H1 (cell line): ENCODE measurements at regions not wholly inside any gene's neighbourhood (a gene's known extent, or its start where the extent isn't known, plus 50 kb on each side); places are given as distances from the start of the nearest gene placed in this dataset.

ENCODE experiments used
- CTCF ChIA-PET: fragments of 300-600 bp; sonication (Branson Sonifier 250); formaldehyde crosslinking; loops from one replicate; lab custom pipeline; 2021; ENCODE audit not compliant: partially characterized antibody; lab: Charles Lee
- POLR2A ChIA-PET: fragments of 300-600 bp; sonication (Branson Sonifier 250); formaldehyde crosslinking; loops from one replicate; lab custom pipeline; 2021; ENCODE audit warnings: inconsistent platforms; ENCODE audit not compliant: partially characterized antibody; lab: Charles Lee
- DNase-seq, 2 experiments: peaks; one replicate each; pipeline versions ENCODE4 v3.0.0 to v3.0.0-alpha.2; 2010 to 2022; ENCODE audit warnings: low spot score in 2 of 2, low read depth in 1 of 2, mixed read lengths in 1 of 2
- FAIRE-seq: peaks from 2 replicates; lab custom pipeline; 2011; peaks lifted over from hg19 to GRCh38; lab: Jason Lieb, UNC
- H2AFZ ChIP-seq: 2 replicates; pipeline ENCODE4 v1.8.1; 2012; ENCODE audit warnings: low read length, inconsistent platforms
- H2AK5ac ChIP-seq: 2 replicates; pipeline ENCODE4 v1.6.1; 2013; ENCODE audit warnings: low read depth, low read length
- H2BK120ac ChIP-seq: replicated peaks from 2 replicates; pipeline ENCODE3; 2013; ENCODE audit warnings: low read depth, low read length, inconsistent platforms
- H2BK12ac ChIP-seq: 2 replicates; pipeline ENCODE4 v1.6.1; 2013; ENCODE audit warnings: low read depth, low read length
- H2BK15ac ChIP-seq: 2 replicates; pipeline ENCODE4 v1.6.1; 2013; ENCODE audit warnings: low read length
- H2BK20ac ChIP-seq: 2 replicates; pipeline ENCODE4 v1.6.1; 2013; ENCODE audit warnings: low read length
- H2BK5ac ChIP-seq: 2 replicates; pipeline ENCODE4 v1.6.1; 2013; ENCODE audit warnings: low read depth, low read length
- H3K14ac ChIP-seq: 2 replicates; pipeline ENCODE4 v1.6.1; 2013; ENCODE audit warnings: inconsistent platforms; ENCODE audit not compliant: insufficient read length
- H3K18ac ChIP-seq: 2 replicates; pipeline ENCODE4 v1.6.1; 2013; ENCODE audit warnings: low read length; ENCODE audit errors: extremely low read depth
- H3K23ac ChIP-seq: 2 replicates; pipeline ENCODE4 v1.6.1; 2013; ENCODE audit warnings: inconsistent platforms; ENCODE audit not compliant: insufficient read length
- H3K23me2 ChIP-seq: 2 replicates; pipeline ENCODE4 v1.6.1; 2013; ENCODE audit warnings: low read depth, low read length
- H3K27ac ChIP-seq: 2 replicates; pipeline ENCODE4 v1.6.1; 2011; ENCODE audit warnings: low read depth, low read length, inconsistent platforms
- H3K27me3 ChIP-seq, 4 experiments: replicated peaks in 1 of 4; 1 replicate in 1 of 4; 2 replicates in 3 of 4; pipeline versions ENCODE4 v1.6.1 to v1.8.1; 2011 to 2013; ENCODE audit warnings: low read length in 3 of 4, mild to moderate bottlenecking in 3 of 4, inconsistent platforms in 2 of 4, mixed read lengths in 2 of 4, moderate library complexity in 1 of 4; ENCODE audit not compliant: control insufficient read depth in 3 of 4, insufficient read depth in 3 of 4; ENCODE audit errors: extremely low read depth in 1 of 4
- H3K36me3 ChIP-seq, 4 experiments: 2 replicates each; pipeline versions ENCODE4 v1.6.1 to v1.8.1; 2011 to 2013; ENCODE audit warnings: mild to moderate bottlenecking in 4 of 4, low read length in 3 of 4, moderate library complexity in 2 of 4, control low read depth in 1 of 4, inconsistent platforms in 1 of 4; ENCODE audit not compliant: insufficient read depth in 4 of 4, control insufficient read depth in 2 of 4
- H3K4ac ChIP-seq: replicated peaks from 2 replicates; pipeline ENCODE3; 2013; ENCODE audit warnings: low read length, low read depth, mixed read lengths, inconsistent platforms; ENCODE audit not compliant: insufficient read length
- H3K4me1 ChIP-seq, 4 experiments: replicated peaks in 1 of 4; 1 replicate in 1 of 4; 2 replicates in 3 of 4; pipeline versions ENCODE4 v1.6.1 to v1.8.1; 2011 to 2013; ENCODE audit warnings: low read length in 3 of 4, inconsistent platforms in 2 of 4, mixed read lengths in 1 of 4; ENCODE audit not compliant: insufficient read depth in 4 of 4, control insufficient read depth in 3 of 4
- H3K4me2 ChIP-seq, 2 experiments: 2 replicates each; pipeline versions ENCODE4 v1.6.1 to v1.8.1; 2011 to 2013; ENCODE audit warnings: low read depth in 2 of 2, low read length in 2 of 2, control low read depth in 1 of 2, inconsistent platforms in 1 of 2, mild to moderate bottlenecking in 1 of 2; ENCODE audit not compliant: insufficient read depth in 1 of 2
- H3K4me3 ChIP-seq, 4 experiments: fragments of 200-600, 300-600 bp in 1 of 4; sonication (generic), shearing (Covaris generic), sonication (Bioruptor Twin) in 1 of 4; 2 replicates each; pipeline versions ENCODE4 v1.5.1 to v1.8.1; 2011 to 2016; ENCODE audit warnings: low read length in 4 of 4, low read depth in 3 of 4, control low read depth in 2 of 4, inconsistent platforms in 2 of 4, mild to moderate bottlenecking in 2 of 4, mixed read lengths in 1 of 4, moderate library complexity in 1 of 4; ENCODE audit not compliant: insufficient read depth in 2 of 4; ENCODE audit errors: extremely low read depth in 1 of 4
- H3K56ac ChIP-seq: replicated peaks from 2 replicates; pipeline ENCODE3; 2013; ENCODE audit warnings: low read depth, mild to moderate bottlenecking, mixed read lengths, low read length, inconsistent platforms; ENCODE audit not compliant: insufficient read length
- H3K79me1 ChIP-seq: 2 replicates; pipeline ENCODE4 v1.6.1; 2013; ENCODE audit warnings: low read depth, low read length, control low read depth
- H3K79me2 ChIP-seq, 2 experiments: 2 replicates each; pipeline versions ENCODE4 v1.6.1 to v1.8.1; 2012 to 2013; ENCODE audit warnings: low read length in 2 of 2, mild to moderate bottlenecking in 2 of 2, inconsistent platforms in 1 of 2; ENCODE audit not compliant: insufficient read depth in 2 of 2, control insufficient read depth in 1 of 2
- H3K9ac ChIP-seq, 4 experiments: replicated peaks in 1 of 4; 1 replicate in 1 of 4; 2 replicates in 3 of 4; pipeline versions ENCODE4 v1.6.1 to v1.8.1; 2011 to 2013; ENCODE audit warnings: low read depth in 3 of 4, low read length in 3 of 4, control low read depth in 2 of 4, mild to moderate bottlenecking in 2 of 4, moderate library complexity in 2 of 4, inconsistent platforms in 1 of 4; ENCODE audit errors: extremely low read depth in 1 of 4
- H3K9me3 ChIP-seq, 2 experiments: 2 replicates each; pipeline versions ENCODE4 v1.6.1 to v1.8.1; 2012 to 2013; ENCODE audit warnings: mild to moderate bottlenecking in 2 of 2, moderate library complexity in 2 of 2, control low read depth in 1 of 2, inconsistent platforms in 1 of 2, low read depth in 1 of 2, low read length in 1 of 2, mixed read lengths in 1 of 2; ENCODE audit not compliant: insufficient read depth in 2 of 2
- H4K20me1 ChIP-seq, 2 experiments: replicated peaks in 1 of 2; 2 replicates each; pipeline versions ENCODE3 to v1.8.1; 2011 to 2013; ENCODE audit warnings: inconsistent platforms in 2 of 2, low read length in 2 of 2, mild to moderate bottlenecking in 1 of 2; ENCODE audit not compliant: insufficient read depth in 2 of 2, control insufficient read depth in 1 of 2
- H4K5ac ChIP-seq: 2 replicates; pipeline ENCODE4 v1.6.1; 2013; ENCODE audit warnings: low read length, low read depth, mixed read lengths, inconsistent platforms; ENCODE audit not compliant: insufficient read length
- H4K8ac ChIP-seq: 2 replicates; pipeline ENCODE4 v1.8.0; 2013; ENCODE audit warnings: mild to moderate bottlenecking, moderate library complexity, low read length, inconsistent platforms; ENCODE audit not compliant: insufficient read depth; ENCODE audit errors: extremely low read depth
- H4K91ac ChIP-seq: replicated peaks from 2 replicates; pipeline ENCODE3; 2013; ENCODE audit warnings: low read length, mixed read lengths, inconsistent platforms; ENCODE audit not compliant: insufficient read length
- HDAC6 ChIP-seq: IDR thresholded peaks from one replicate; pipeline ENCODE4 v1.7.1; 2012; ENCODE audit warnings: low read depth, mild to moderate bottlenecking, inconsistent platforms, low read length, moderate library complexity
- SP1 ChIP-seq: IDR thresholded peaks from 2 replicates; pipeline ENCODE4 v1.6.1; 2011; ENCODE audit warnings: low read depth, low read length
- SRF ChIP-seq: IDR thresholded peaks from 2 replicates; pipeline ENCODE4 v1.6.1; 2011; ENCODE audit warnings: mild to moderate bottlenecking, low read depth, low read length, moderate library complexity
- WGBS, 2 experiments: shearing (Covaris generic) in 1 of 2; methylation state at CpG; one replicate each; pipeline versions ENCODE4 v1.1.6 to v1.1.7; 2013 to 2015; ENCODE audit warnings: low lambda C conversion rate in 2 of 2, mixed read lengths in 2 of 2, inconsistent platforms in 1 of 2, low coverage in 1 of 2, missing lambda C conversion rate in 1 of 2; ENCODE audit not compliant: insufficient replicate concordance in 2 of 2, insufficient coverage in 1 of 2, insufficient read length in 1 of 2; ENCODE audit errors: extremely low coverage in 1 of 2, missing lambda C conversion rate in 1 of 2; 5-methylcytosine and 5-hydroxymethylcytosine counted together

DNA sequence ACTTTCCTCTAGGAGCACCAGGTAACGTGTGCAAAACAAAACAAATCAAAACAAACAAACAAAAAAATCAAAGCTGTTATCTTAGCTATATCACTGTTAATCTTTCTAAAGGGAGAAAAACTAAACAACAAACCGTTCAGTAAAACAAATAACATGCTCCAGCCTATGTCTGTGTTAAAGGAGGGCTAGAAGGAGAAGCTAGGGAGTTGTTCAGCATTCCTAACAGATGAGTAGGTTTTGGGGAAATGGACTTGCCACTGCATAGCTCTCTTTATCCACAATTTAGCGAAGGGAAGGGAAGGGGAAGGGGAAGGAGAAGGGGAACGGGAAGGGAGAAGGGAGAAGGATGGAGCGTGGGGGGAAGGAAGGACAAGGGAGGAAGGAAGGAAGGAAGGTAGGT, 134.2 kb upstream of the AKR1E2 start:
- no peaks in the 10 kb centered on the region for H4K20me1 ChIP-seq
- H2BK5ac ChIP-seq = no peak overlapping the region
- H3K79me1 ChIP-seq = no peaks in the 10 kb centered on the region
- no peaks in the 10 kb centered on the region for H3K79me2 ChIP-seq
- no peak overlapping the region for H2BK15ac ChIP-seq
- H3K9ac ChIP-seq = no peak overlapping the region
- peak overlapping the region; percentile 22 for H3K56ac ChIP-seq
- no peak overlapping the region for H4K8ac ChIP-seq
- no peak overlapping the region for H3K23ac ChIP-seq
- no peak overlapping the region for H3K4me2 ChIP-seq
- no peak overlapping the region for H4K91ac ChIP-seq
- no peaks in the 10 kb centered on the region for H3K4me1 ChIP-seq
- peaks cover 3% of the 10 kb centered on the region; the same call in 1 of the 2 replicates for H3K23me2 ChIP-seq
- H2AK5ac ChIP-seq = no peak overlapping the region
- no peak for DNase-seq
- WGBS, 2 experiments = 77% methylated on average over 4 of the region's 5 CpGs; no CpG with 5 or more reads in 1 of the 2 experiments
- H3K14ac ChIP-seq = no peak overlapping the region
- ChIA-PET POLR2A (no interaction called here), CTCF (interaction anchor here (0.6 to 1.3 kb wide), 4 partner anchors 24 to 91 kb away, joined by 3 to 4 read pairs (median 4); no protein-coding TSS in a partner anchor)
- H3K4me3 ChIP-seq = no peak overlapping the region
- H4K5ac ChIP-seq = no peak overlapping the region
- no peak for FAIRE-seq
- no peak overlapping the region for H2BK120ac ChIP-seq
- no peak overlapping the region for H3K4ac ChIP-seq
- no peak overlapping the region for H2BK20ac ChIP-seq
- H3K9me3 ChIP-seq = no peaks in the 10 kb centered on the region
- TF ChIP-seq SRF = no peak
- TF ChIP-seq SP1 = no peak
- TF ChIP-seq HDAC6 = no peak
- TF ChIP-seq, all 59 proteins: peak for 0
- H2BK12ac ChIP-seq = no peak overlapping the region
- no peaks in the 10 kb centered on the region for H3K27me3 ChIP-seq
- H3K27ac ChIP-seq = no peak overlapping the region
- no peak overlapping the region for H2AFZ ChIP-seq
- H3K36me3 ChIP-seq = no peaks in the 10 kb centered on the region
- no peak overlapping the region for H3K18ac ChIP-seq
